ENCODE measurements at regions not wholly inside any gene's neighbourhood (a gene's known extent, or its start where the extent isn't known, plus 50 kb on each side); places are given as distances from the start of the nearest gene placed in this dataset.

DNA sequence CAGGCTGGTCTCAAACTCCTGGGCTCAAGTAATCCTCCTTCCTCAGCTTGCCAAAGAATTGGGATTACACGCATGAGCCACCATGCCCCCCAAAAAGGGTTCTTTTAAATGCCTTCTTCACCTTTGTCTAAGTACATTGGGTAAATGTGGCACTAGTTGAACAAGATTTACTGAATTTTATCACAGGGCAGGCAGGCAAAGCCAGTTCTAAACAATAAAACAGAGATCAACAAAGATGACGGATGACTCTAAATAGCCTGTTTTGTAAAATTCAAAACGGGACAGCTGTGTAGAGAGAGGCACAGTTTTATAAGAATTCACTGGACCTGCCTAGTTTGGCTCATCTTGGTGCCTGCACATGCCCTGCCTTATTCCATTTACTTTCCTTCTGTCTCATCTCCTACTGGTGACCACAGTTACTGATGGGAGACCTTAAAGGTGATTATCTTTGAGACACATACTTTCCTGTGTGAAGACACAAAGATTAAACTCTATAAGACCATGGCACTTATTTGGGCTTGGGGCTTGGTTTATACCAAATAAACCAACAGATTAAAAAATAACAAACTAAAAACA, 149.6 kb upstream of the DMRT1 start:
- BruUV-seq (replicated peaks) = no TSS peak
- Histone ChIP-seq H3K36me3 (ENCODE audit: control insufficient read depth, insufficient read depth, low read length) (no peaks in the 10 kb centered on the region), H3K56ac (ENCODE audit: extremely low read depth, insufficient read depth, low read length) (no peak overlapping the region; the same call in 1 of the 2 replicates), H2AK5ac (ENCODE audit: low read depth, low read length) (peak overlapping the region; percentile 70; the same call in 1 of the 2 replicates), H2BK120ac (ENCODE audit: low read depth, low read length) (peak overlapping the region; percentile 93), H3K79me1 (ENCODE audit: low read depth in 1 of 2, low read length in 2 of 2) (peaks cover 6 to 50% of the 10 kb centered on the region in 2 experiments; a peak in 3 of 4 replicates), H3K4me2 (ENCODE audit: low read depth, low read length) (no peak overlapping the region), H2AK9ac (replicated peaks; ENCODE audit: low read depth, low read length, poor library complexity) (no peak overlapping the region), H3K27ac (ENCODE audit: insufficient read depth, low read length) (peak overlapping the region; percentile 68; the same call in 1 of the 2 replicates), H4K20me1 (ENCODE audit: insufficient read depth, low read length) (no peaks in the 10 kb centered on the region), H2BK5ac (ENCODE audit: low read depth, low read length, poor library complexity, severe bottlenecking) (peak overlapping the region; percentile 90), H3K9me3 (ENCODE audit: control insufficient read depth, insufficient read depth, low read length) (no peaks in the 10 kb centered on the region), H3K4me1 (ENCODE audit: control insufficient read depth, insufficient read depth, low read length) (peaks cover 25% of the 10 kb centered on the region), H2BK20ac (ENCODE audit: low read depth, low read length) (peak overlapping the region; percentile 91), H4K5ac (ENCODE audit: low read depth, low read length) (peak overlapping the region; percentile 72), H3K14ac (replicated peaks; ENCODE audit: low read depth, low read length) (peak overlapping the region; percentile 88), H2AFZ (replicated peaks; ENCODE audit: low read length, poor library complexity) (no peak overlapping the region), H3K4ac (ENCODE audit: low read depth, low read length) (peak overlapping the region; percentile 92), H2BK15ac (ENCODE audit: low read depth, low read length) (peak overlapping the region; percentile 95; the same call in 2 of the 3 replicates), H4K8ac (ENCODE audit: low read depth in 2 of 2, low read length in 2 of 2) (peak overlapping the region; percentile 27 to 82), H3K4me3 (ENCODE audit: insufficient read depth, low read depth, low read length) (no peak overlapping the region), H3K9ac (ENCODE audit: low read depth, low read length) (no peak overlapping the region), H3K23ac (ENCODE audit: low read depth, low read length) (peak overlapping the region; percentile 88; the same call in 1 of the 2 replicates), H4K91ac (ENCODE audit: insufficient read depth, low read depth, low read length) (peak overlapping the region; percentile 93), H3K9me1 (ENCODE audit: insufficient read depth, low read length) (peaks cover 12% of the 10 kb centered on the region), H3K18ac (ENCODE audit: low read depth, low read length) (peak overlapping the region; percentile 73), H3K27me3 (ENCODE audit: control insufficient read depth, insufficient read depth, low read length) (no peaks in the 10 kb centered on the region)
- dilution Hi-C loops (cut with HindIII; ENCODE audit: low sequenced_read_pairs, unreplicated experiment) (no loop called here), intact Hi-C loops (cut with micrococcal nuclease) (loop anchor here (5.0 kb wide), 1 partner anchor 45 kb away; no protein-coding TSS in a partner anchor), in situ Hi-C loops (cut with MboI; ENCODE audit: low sequenced_read_pairs) (no loop called here)
- no peak for ATAC-seq (ENCODE audit: low read depth)
- no CpG with 5 or more reads among the region's 3 CpGs for WGBS, 2 experiments (ENCODE audit: extremely low coverage in 2 of 2, insufficient read length in 1 of 2)
- DNase-seq = no peak
- no peak for TF ChIP-seq CEBPB (IDR thresholded peaks at IDR 0.05; ENCODE audit: low read depth, low read length)
- TF ChIP-seq NFE2L2 (IDR thresholded peaks at IDR 0.05; ENCODE audit: low read depth, low read length) = no peak
- no peak for TF ChIP-seq USF2 (IDR thresholded peaks at IDR 0.05; ENCODE audit: low read depth, low read length)
- POLR2A ChIA-PET (ENCODE audit: unreplicated experiment) = interaction anchor here (1.9 to 2.4 kb wide), 2 partner anchors 8 to 16 kb away, joined by 10 to 20 read pairs; no protein-coding TSS in a partner anchor
- CTCF ChIA-PET = no interaction called here

Data from IMR-90 (cell line).